GM19351 (cell line): ENCODE measurements at regions not wholly inside any gene's neighbourhood (a gene's known extent, or its start where the extent isn't known, plus 50 kb on each side); places are given as distances from the start of the nearest gene placed in this dataset.

ENCODE experiments used
- ATAC-seq: cut with Tn5 transposase; IDR thresholded peaks from one replicate; pipeline ENCODE4 v1.9.1; 2021; ENCODE audit warnings: mild to moderate bottlenecking, moderate library complexity; ENCODE audit not compliant: unreplicated experiment

DNA sequence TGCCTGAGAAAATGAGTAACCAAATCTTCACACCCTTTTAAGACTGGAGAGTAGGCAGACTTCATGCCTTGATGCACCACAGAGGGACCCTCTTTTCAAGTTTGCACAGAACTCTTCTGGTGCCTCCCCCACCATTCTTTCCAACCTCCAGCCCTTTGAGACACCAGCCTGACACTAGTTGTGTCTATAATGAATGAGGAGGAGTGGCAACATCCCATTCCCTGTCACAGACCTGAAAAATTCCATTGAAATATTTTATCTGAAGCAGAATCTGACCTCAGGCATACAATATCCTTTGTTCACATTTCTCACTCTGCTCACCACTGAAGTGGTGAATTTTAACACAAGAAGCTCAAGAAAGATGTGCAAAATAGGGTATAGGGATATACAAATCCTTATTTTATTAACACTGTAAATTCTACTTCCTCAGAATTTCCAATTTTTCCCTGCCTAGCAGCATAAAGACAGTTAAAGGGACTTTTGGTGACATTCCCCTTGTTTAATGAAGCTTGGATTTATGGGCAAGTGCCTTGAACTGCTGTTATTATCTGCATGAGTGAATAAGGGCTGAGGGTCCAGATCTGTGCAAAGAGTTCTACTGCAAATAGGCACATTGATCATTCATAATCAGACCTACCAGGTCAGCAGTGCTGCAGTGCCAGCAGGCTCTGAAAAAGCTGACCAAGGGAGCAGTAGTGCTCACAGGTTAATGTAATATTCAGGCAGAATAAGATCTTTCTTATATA is 149.9 kb upstream of the PAQR3 start:
- no peak for ATAC-seq

DNA sequence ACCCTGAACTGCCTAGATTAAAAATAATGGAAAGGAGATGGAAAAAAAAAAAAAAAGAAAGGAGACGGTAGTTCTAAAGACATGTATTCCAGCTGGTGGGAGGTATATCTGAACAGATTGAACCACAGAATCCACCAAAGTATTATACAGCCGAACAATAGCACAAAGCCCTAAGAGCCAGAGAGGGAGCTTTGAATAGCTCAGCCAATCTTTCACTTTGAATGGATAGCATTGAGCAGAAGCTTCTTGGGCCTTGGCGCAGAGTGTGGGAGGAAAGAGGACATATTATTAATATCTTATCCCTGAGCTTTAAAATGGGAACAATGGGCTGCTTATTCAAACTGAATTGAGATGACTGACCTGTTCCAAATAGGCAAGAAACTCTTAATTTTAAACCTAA is 147.8 kb upstream of the PAQR3 start:
- ATAC-seq = no peak

DNA sequence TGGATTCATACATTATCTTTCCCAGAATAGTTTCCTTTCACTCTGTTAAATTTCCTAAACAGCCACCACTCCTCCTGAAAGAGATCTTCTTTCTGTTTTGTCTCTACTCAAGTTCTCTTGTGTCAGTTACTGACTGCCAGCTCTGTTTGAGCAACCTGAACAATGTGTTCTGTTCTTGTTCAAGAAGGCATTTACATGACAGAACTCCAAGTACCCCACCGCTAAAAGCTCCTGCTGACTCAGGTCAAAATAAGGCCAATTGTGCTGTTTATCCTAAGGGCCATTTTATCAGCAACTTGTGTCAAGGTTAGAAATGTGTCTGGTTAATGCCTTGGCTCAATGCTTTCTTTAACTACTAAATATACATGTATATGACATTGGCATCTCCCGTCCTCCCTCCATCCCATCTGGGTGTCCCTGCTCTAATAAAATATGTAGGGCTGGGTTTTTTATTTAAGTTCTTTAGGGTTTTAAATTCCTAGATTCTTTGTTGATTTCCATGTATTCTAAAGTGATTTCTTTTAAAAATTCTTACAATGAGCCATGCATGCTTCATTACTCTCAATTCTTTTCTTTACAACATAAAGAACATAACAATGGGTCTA is 144.3 kb upstream of the PAQR3 start:
- ATAC-seq = no peak

DNA sequence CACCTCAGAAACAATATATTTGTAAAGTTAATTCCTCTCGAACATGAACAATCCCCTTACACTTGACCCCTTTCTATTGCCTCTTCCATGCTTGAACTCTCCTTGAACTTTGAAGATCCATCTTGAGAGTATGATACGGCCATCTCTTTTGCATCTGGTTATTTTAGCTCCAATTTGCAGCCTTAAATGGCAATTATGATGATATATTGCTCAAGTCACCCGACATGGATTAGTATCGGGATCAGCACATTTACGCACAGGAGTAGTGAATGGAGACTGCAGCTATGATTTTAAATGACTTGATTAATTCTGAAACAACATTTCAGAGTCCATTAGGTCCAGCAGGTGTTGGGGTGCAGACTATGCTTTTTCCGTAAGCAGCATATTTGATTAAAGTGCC is 143.8 kb upstream of the PAQR3 start:
- no peak for ATAC-seq

DNA sequence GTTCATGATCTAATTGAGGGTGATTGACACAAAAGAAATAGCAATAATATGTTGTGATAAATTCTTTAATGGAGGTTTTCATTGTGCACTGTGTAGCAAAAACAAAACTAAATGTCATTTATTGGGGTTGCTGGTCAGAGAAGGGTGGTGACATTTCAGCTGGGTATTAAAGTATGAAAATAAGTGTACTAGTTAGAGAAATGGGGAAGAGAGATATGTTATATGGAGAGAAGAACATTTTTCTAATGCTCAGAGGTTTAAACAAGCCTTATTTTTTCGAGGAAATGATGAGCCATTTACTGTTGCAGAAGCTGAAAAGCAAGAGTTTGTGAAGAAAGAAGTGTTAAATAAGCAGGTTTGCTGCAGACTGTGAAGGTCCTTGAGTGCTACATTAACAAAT is 142.7 kb upstream of the PAQR3 start:
- no peak for ATAC-seq

DNA sequence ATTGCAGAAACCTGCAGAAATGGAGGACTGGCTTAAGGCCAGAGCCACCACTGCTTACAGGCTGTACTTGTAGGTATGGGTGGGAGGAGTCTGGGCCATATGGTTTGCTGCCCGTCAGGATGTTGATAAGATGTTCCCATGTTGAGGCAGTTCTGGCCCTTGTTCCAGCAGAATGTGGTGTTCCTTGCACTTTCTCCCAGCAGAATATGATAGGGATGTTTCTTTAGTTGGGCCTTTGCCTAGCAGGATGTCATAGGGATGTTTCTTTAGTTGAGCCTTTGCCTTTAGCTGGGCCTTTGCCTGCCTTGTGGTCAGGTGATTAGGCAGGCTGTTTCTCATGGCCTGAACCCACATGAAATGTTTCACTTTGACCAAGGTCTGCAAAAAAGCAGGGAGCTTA is 139.1 kb upstream of the PAQR3 start:
- no peak for ATAC-seq

DNA sequence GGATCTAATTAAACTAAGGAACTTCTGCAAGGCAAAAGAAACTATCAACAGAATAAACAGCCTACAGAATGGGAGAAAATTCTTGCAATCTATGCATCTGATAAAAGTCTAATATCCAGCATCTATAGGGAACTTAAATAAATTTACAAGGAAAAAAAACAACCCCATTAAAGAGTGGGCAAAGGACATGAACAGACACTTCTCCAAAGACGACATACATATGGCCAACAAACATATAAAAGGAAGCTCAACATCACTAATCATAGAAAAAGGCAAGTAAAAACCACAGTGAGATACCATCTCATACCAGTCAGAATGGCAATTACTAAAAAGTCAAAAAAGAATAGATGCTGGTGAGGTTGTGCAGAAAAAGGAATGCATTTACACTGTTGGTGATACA is 134.8 kb upstream of the PAQR3 start:
- ATAC-seq = no peak

DNA sequence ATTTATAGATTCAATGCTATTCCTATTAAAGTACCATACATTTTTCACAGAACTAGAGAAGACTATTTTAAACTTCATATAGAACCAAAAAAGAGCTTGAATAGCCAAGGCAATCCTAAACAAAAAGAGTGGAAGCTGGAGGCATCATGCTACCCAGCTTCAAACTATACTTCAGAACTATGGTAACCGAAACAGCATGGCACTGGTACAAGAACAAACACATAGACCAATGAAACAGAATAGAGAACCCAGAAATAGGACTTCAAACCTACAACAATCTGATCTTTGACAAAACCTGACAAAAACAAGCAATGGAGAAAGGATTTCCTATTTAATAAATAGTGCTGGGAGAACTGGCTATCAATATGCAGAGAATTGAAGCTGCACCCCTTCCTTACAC is 134.2 kb upstream of the PAQR3 start:
- no peak for ATAC-seq

DNA sequence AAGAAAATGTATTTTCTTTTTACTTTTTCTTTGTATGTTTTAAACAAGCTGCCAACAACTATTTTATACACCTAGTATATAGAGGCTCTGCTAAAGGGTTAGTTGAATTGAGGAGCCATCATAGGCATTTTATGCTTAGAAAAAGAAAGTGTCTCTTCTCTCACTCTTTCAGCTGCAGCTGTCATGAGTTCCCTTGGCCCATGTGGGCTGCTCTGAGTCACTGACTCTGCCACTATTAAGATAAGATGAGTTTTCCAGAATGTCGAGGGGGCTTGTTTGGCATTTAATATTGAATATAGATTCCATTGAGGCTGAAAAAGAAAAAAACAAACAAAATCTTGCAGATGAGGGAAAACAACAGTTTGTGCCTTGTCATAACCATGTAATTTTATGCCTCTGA is 126.0 kb upstream of the PAQR3 start:
- no peak for ATAC-seq

DNA sequence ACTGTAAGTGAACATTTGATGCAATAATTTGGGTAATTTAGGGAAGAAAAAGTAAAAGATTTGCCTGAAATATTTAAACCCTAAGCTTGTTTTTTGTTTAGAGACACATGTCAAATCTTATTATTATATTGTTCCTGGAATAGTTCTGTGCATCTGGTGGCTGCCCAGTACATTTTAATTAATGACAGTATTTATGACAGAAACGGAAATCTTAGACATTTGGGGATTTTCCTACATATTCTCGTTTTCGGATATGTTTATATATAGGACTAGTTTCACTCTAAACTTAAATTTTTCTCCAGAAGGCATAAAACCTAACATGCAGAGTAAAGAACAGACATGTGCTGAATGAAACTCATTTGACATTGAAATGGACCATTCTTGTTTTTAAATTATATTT is 125.6 kb upstream of the PAQR3 start:
- ATAC-seq = no peak

DNA sequence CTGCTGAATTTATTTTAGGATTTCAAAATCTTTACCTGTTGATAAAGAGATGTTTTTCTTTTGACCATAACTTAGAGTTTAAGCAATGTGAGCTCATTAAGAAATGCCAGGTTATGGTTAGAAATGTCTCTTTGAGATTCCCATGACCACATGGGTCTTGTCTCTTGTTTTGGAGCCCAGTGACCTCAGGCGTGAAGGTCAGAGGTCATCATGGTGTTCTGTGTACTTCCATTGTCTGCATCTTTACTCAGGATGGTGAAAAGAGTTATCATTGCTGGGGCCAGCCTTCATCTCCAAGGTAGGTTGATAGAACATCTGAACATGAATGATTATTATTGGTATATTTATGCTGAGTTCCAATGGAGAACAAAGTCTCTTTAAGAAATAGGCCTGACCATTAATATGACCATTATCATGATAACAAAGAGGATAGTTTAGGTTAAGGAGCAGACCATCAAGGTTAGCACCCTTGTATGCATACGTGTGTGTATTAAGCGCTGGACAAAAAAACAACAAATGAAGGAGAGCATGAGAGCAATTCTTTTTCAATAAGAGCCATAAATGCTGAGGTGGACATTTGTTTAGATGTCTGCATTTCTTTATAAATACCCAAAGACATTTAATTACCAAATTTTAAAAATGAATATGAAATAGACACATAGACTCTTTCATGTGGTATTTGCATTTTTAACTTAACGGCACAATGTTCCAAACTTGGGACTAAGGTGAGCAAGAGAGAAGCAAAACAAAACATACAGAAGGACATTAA is 120.6 kb upstream of the PAQR3 start:
- ATAC-seq = no peak

DNA sequence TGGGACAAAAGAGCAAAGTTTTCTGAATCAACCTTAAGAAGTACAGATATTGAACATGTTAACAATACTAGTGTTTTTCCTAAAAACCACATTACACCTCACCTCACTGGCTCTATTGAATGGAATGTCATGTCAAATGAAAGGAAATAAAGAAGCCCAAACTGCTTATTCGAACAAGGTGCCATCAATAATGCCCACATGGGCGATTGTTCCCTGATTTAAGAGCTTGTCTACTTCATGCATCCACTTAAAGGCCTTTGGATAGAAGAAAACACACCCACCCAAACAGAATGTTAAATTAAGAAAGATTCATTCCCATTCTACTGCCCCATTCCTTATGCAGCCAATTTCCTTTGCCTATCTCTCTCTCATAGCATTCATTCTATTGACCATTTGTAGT is 118.5 kb upstream of the PAQR3 start:
- ATAC-seq = no peak

DNA sequence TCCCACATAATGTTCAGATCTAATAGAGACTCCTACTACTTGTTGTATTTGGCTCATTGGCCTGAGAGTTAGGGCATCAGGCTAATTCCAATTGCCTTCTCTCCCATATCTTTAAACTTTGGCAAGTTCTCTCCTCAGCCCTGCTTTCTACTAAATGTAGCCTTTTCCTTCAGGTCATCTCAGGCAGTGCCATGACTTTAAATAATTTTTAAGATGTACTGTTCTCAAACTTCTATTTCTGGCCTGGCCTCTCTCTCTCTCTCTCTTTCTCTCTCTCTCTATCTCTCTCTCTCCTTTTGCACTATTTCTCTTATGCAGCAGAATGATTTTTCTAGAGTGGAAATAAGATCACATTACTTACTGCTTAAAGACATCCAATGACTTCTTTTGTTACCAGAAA is 114.5 kb upstream of the PAQR3 start:
- ATAC-seq = no peak

DNA sequence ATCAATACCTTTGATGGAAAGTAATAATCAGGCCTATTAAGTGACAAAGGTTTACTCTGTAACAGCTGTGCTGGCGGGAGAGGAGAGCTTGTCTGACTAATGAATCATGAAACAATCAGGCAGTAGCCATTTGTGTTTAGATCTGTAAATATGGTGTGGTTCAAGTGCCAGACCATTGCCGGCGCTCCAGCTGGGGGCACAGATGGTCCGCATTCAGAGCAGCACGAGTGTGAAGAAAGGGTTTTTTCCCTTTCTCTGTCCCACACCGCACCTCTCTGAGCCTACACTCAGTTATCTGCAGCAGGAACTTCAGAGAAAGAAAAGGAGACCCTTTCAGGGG is 111.3 kb upstream of the PAQR3 start:
- no peak for ATAC-seq

DNA sequence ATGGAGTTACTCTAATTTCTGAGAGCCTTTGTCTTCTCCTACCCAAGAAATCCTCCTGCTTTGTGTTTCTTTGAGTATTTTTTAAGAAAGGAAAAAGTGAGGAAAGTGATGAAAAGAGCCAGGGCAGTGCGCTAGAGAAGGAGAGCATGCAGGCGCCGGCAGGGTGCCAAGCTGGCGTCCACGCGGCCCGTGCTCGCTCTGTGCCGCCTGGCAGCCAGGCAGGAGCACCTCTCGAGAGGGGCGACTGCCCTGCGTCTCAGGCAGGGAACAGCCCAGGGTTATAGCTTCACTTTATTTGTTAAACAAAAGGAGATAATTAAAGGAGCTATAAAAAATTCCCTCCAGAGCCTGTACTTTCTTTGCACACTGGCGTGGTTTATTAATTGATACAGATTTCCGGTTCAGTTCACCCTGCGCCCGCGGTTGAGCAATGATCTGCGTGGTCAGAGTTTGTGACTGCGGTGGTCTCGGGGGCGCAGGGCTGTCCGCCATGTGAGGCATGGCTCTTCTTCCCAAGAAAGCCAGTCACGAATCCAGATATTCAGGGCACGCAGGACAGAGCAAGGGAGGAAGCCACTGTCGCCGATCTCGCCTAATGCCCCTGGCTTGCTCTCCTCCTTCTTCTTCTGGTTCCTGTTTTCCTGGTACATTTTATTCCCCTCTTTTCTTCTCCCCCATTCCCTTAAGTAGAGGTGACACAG is 110.8 kb upstream of the PAQR3 start:
- no peak for ATAC-seq

DNA sequence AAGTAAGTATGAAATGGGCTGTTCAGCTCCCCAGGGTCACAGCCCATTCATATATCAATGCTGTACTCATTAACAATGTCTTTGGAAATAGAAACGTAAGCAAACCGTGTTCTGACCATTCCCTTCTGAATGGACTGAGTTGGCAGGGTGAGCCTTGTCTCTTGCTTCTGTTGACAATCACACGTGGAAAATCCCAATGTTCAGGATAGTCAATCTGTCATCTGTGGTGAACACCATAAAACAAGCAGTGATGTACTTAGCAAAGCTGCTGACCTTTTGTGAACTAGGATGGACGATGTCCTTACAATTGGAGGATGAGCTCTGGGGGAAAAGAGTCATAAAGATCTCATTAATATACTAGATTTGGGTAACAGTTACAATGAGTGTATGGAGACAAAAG is 109.6 kb upstream of the PAQR3 start:
- ATAC-seq = no peak

DNA sequence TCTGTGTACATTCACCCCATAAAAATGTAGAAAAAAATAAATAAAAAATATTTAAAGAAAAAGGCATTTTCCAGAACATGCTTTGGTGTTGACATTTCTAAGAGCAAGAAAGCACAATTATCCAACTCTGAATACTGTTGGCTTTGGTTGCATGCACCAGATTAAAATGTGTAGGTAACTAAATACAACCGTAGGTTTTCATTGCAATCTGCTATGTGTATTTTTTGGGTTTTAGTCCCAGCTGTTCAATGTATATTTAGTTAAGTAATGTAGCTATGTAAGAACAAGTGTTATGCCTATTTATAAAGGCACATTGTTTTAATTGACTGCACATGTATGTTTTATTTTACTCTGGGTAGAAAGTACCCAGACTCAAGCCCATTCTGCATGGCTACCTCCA is 108.1 kb upstream of the PAQR3 start:
- no peak for ATAC-seq

DNA sequence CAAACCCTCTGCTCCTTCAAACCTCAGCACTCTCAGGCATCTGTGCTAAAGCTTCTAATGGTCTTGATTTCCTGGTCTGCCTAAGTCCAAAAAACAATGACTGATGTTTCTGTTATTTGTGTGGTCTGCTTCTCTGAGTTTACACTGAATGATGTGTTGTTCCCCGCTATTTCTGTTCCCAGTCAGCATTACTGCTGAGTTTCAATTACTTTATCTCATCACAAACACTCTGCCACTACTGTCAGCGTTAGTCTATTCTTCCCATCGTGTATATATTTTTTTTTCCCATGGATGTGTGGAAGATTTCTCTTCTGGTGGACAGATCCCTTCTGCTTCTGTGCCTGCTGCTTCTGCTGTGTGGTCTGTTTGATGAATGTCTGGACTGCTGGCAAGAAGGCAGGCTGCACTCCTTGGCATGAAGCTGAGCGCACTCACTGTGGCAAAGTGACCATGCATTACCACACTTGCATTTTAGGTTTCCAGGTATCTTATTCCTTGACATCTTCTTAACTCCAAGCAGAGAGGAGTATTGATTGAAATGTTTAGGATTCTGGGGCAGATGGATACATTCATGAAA is 106.9 kb upstream of the PAQR3 start:
- ATAC-seq = no peak

DNA sequence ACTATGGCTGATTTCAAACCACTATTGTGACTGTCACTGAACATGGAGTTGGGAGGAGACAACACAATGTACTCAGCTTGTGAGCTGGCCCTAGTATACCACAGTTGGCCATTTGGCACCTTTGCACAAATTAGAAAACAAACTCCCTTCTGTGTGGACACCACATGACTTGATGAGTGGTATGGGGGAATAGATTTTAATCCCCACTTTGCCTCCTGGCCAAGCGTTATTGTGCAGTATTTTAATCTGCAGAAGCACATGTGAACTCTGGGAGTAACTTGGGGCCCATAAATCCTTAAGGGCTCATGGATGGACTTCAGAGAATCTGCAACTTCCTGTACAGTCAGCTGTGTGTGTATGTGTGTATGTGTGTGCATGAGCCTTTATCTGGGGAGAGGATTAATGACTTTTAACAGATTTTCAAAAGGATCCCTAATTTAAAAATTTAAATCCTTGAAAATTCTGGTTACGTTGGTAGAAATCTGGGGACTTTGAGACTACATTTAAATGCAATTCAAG is 105.0 kb upstream of the PAQR3 start:
- no peak for ATAC-seq

DNA sequence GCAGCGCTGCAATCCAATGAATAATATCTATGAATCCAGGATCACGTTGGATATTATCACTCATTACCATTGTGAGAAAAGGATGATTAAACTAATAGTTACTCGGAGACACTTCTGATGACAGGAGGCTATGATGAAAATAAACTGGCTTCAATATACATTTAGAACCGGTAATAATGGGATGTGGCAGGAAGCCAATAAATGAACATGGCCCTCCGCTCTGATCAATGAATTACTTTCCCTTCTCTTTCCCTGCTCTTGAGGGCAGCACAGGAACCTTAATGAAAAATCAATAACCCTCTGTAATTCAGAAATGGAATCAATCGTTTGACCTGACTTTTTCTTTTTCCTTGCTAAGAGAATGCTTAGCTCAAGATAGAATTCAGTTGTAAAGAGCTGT is 103.9 kb upstream of the PAQR3 start:
- ATAC-seq = no peak

DNA sequence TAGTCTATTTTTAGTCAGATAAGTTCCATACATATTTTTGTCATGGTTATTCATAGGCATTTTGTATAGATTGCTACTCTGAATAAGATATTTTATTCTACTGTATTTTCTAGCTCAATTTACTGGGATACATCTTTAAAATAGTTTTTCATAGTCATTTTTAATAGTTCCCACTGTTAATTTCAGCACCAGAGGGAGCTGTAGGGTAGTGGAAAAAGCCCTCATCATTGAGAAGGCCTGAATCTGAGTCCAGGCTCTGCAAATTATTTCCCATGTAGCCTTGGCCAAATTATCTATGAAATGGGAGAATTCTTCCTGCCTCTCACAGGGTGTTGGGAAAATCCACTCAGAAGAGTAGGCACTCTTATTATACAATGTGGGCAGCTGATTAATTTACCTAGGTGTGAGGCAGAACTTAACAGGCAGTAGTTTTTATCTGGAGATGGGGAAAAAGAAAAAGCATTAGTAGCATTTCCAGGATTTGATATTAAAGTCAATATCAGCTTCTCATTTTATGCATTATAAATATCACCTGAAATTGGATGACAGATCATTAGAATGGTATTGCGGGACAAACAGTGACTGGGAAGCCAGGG is 102.9 kb upstream of the PAQR3 start:
- no peak for ATAC-seq
